ENCODE measurements at regions not wholly inside any gene's neighbourhood (a gene's known extent, or its start where the extent isn't known, plus 50 kb on each side); places are given as distances from the start of the nearest gene placed in this dataset.

- Histone ChIP-seq H3K27me3 (ENCODE audit: control insufficient read depth, insufficient read depth, low read length) (no peaks in the 10 kb centered on the region), H3K27ac (ENCODE audit: low read length) (no peak overlapping the region), H3K36me3 (ENCODE audit: control insufficient read depth, insufficient read depth, low read length) (no peaks in the 10 kb centered on the region), H3K4me3 (ENCODE audit: low read depth in 2 of 2, low read length in 2 of 2) (no peak overlapping the region), H3K9me3 (ENCODE audit: control insufficient read depth, insufficient read depth, low read depth, low read length) (no peaks in the 10 kb centered on the region), H3K4me1 (ENCODE audit: control insufficient read depth, insufficient read depth, low read length) (no peaks in the 10 kb centered on the region)
- no peak for DNase-seq (ENCODE audit: low read depth, low spot score)
- intact Hi-C loops (cut with micrococcal nuclease; ENCODE audit: unreplicated experiment): no loop called here
- in situ Hi-C loops (cut with HindIII; ENCODE audit: low pct_unique_long_range_greater_than_20kb, low sequenced_read_pairs): no loop called here
- BruUV-seq (replicated peaks): no TSS peak
- TF ChIP-seq POLR2AphosphoS5 (IDR thresholded peaks at IDR 0.05; ENCODE audit: low read depth, low read length): no peak
- no peak for TF ChIP-seq TCF7L2 (IDR thresholded peaks at IDR 0.05; ENCODE audit: low read depth, low read length)
- no peak for TF ChIP-seq SIN3A (IDR thresholded peaks at IDR 0.05; ENCODE audit: borderline replicate concordance, insufficient read depth, low read depth, low read length)
- no peak for TF ChIP-seq REST (IDR thresholded peaks at IDR 0.05; ENCODE audit: insufficient read depth in 1 of 2, low read depth in 2 of 2, low read length in 1 of 2)
- TF ChIP-seq CTCF (IDR thresholded peaks at IDR 0.05): no peak
- ChIA-PET CTCF (no interaction called here), POLR2A (no interaction called here)
- no peak for ATAC-seq
Measured at GRCh38 chr20:6482486-6482885, 285.0 kb upstream of the BMP2 start.

DNA sequence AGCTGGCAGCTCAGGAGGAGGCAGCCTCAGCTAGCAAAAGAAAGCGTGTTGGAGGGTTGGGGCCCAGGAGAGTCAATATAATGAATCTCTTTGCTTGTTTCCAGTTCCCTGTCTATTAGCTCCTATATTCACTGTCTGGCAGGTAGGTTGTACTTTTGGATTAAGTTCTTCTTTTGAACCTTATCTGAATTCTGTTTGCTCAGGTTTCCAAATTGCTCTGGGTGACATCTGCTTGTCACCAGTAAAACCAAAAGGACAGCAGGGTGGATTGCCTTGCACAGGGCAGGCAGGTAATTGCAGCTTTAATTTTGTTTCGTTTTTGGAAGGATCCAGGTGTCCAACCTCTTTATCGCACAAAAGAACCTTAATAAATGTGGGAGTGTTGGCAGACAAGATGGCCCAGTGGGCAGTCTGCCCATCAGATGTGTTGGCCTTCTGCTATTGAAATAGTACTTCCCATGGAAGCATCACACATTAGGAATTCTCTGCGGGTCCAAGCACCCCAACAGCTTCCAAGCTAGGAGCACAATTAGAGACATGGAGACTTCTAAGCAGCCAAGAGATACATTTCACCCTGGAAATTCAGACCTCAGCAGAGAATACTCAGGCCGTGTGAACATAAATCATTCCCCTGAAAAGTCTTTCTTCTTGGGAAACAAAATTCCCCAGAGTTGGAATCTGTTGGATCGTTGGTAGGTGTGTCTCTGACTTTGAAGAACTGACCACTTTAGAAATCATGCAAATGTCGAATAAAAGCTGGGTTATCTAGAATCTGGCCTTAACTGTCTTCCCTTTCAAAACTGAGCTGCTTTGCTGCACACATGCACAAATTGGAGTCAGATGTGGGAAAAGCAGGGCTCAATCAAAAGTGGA lies 286.9 kb upstream of the BMP2 start:
- no peaks in the 10 kb centered on the region for H3K27me3 ChIP-seq (ENCODE audit: control insufficient read depth, insufficient read depth, low read length)
- H3K9me3 ChIP-seq (ENCODE audit: control insufficient read depth, insufficient read depth, low read depth, low read length): no peaks in the 10 kb centered on the region
- ChIA-PET CTCF (no interaction called here), POLR2A (no interaction called here)
- H3K4me1 ChIP-seq (ENCODE audit: control insufficient read depth, insufficient read depth, low read length): no peaks in the 10 kb centered on the region
- no peak overlapping the region for H3K4me3 ChIP-seq (ENCODE audit: low read depth in 2 of 2, low read length in 2 of 2)
- in situ Hi-C loops (cut with HindIII; ENCODE audit: low pct_unique_long_range_greater_than_20kb, low sequenced_read_pairs): no loop called here
- no peaks in the 10 kb centered on the region for H3K36me3 ChIP-seq (ENCODE audit: control insufficient read depth, insufficient read depth, low read length)
- BruUV-seq (replicated peaks): no TSS peak
- no peak overlapping the region for H3K27ac ChIP-seq (ENCODE audit: low read length)
- intact Hi-C loops (cut with micrococcal nuclease; ENCODE audit: unreplicated experiment): no loop called here
- ATAC-seq (no peak), DNase-seq (ENCODE audit: low read depth, low spot score) (no peak)
- TF ChIP-seq POLR2AphosphoS5 (IDR thresholded peaks at IDR 0.05; ENCODE audit: low read depth, low read length) (no peak), CTCF (IDR thresholded peaks at IDR 0.05) (no peak), SIN3A (IDR thresholded peaks at IDR 0.05; ENCODE audit: borderline replicate concordance, insufficient read depth, low read depth, low read length) (no peak), TCF7L2 (IDR thresholded peaks at IDR 0.05; ENCODE audit: low read depth, low read length) (no peak), REST (IDR thresholded peaks at IDR 0.05; ENCODE audit: insufficient read depth in 1 of 2, low read depth in 2 of 2, low read length in 1 of 2) (no peak)
